Activated CD8-positive, alpha-beta T cell treated with anti-CD3 and anti-CD28 coated beads for 36 hours (primary cell): ENCODE measurements at regions not wholly inside any gene's neighbourhood (a gene's known extent, or its start where the extent isn't known, plus 50 kb on each side); places are given as distances from the start of the nearest gene placed in this dataset.

Experiments used
- ATAC-seq: fragments of 200-7000 bp; cut with Tn5 transposase; one replicate; pipeline ENCODE4 v1.10.0; 2021; ENCODE audit warnings: mild to moderate bottlenecking, moderate library complexity
- CTCF ChIA-PET: fragments of 350-600 bp; sonication (Branson Sonifier 250); formaldehyde crosslinking; loops from one replicate; lab custom pipeline; 2021; ENCODE audit warnings: antibody characterized with exemption; lab: Charles Lee
- POLR2A ChIA-PET: fragments of 350-600 bp; sonication (Branson Sonifier 250); formaldehyde crosslinking; loops from one replicate; lab custom pipeline; 2021; ENCODE audit warnings: antibody characterized with exemption; lab: Charles Lee
- DNase-seq: peaks from one replicate; pipeline ENCODE4 v3.0.0-alpha.2; 2020
- H3K27ac Mint-ChIP-seq: one replicate; pipeline ENCODE4 v1.8.0; 2021; ENCODE audit warnings: mild to moderate bottlenecking, mixed read lengths
- H3K27me3 Mint-ChIP-seq: one replicate; pipeline ENCODE4 v1.8.0; 2021; ENCODE audit warnings: mixed read lengths
- H3K36me3 Mint-ChIP-seq: one replicate; pipeline ENCODE4 v1.8.0; 2021; ENCODE audit warnings: low read depth, mixed read lengths
- H3K4me1 Mint-ChIP-seq: one replicate; pipeline ENCODE4 v1.8.0; 2021; ENCODE audit warnings: low read depth, mixed read lengths
- H3K4me3 Mint-ChIP-seq: one replicate; pipeline ENCODE4 v1.8.0; 2021; ENCODE audit warnings: mild to moderate bottlenecking, moderate library complexity, mixed read lengths
- H3K9me3 Mint-ChIP-seq: one replicate; pipeline ENCODE4 v1.8.0; 2021; ENCODE audit warnings: mixed read lengths
- intact Hi-C: fragments of 100-400 bp; cut with micrococcal nuclease; formaldehyde crosslinking; loops from one replicate; pipeline ENCODE4 v1.10.0; 2022
- TF ChIP-seq, protein P1 (sequence below): fragments of 200-600 bp; IDR thresholded peaks from one replicate; pipeline ENCODE4 v1.8.0; 2022; ENCODE audit warnings: antibody characterized with exemption, mild to moderate bottlenecking

- no peaks in the 10 kb centered on the region for H3K9me3 Mint-ChIP-seq
- ATAC-seq (no peak), DNase-seq (no peak)
- peaks cover 1% of the 10 kb centered on the region for H3K27me3 Mint-ChIP-seq
- no peak overlapping the region for H3K4me3 Mint-ChIP-seq
- intact Hi-C loops = no loop called here
- H3K4me1 Mint-ChIP-seq = no peaks in the 10 kb centered on the region
- ChIA-PET CTCF (no interaction called here), POLR2A (interaction anchor here (0.6 to 1.0 kb wide), 2 partner anchors 37 to 201 kb away, joined by 3 read pairs; no protein-coding TSS in a partner anchor)
- H3K36me3 Mint-ChIP-seq = no peaks in the 10 kb centered on the region
- H3K27ac Mint-ChIP-seq = no peak overlapping the region
- TF ChIP-seq, protein P1, sequence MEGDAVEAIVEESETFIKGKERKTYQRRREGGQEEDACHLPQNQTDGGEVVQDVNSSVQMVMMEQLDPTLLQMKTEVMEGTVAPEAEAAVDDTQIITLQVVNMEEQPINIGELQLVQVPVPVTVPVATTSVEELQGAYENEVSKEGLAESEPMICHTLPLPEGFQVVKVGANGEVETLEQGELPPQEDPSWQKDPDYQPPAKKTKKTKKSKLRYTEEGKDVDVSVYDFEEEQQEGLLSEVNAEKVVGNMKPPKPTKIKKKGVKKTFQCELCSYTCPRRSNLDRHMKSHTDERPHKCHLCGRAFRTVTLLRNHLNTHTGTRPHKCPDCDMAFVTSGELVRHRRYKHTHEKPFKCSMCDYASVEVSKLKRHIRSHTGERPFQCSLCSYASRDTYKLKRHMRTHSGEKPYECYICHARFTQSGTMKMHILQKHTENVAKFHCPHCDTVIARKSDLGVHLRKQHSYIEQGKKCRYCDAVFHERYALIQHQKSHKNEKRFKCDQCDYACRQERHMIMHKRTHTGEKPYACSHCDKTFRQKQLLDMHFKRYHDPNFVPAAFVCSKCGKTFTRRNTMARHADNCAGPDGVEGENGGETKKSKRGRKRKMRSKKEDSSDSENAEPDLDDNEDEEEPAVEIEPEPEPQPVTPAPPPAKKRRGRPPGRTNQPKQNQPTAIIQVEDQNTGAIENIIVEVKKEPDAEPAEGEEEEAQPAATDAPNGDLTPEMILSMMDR = no peak
Measured at GRCh38 chr13:110012102-110012739, 225.8 kb upstream of the IRS2 start.

DNA sequence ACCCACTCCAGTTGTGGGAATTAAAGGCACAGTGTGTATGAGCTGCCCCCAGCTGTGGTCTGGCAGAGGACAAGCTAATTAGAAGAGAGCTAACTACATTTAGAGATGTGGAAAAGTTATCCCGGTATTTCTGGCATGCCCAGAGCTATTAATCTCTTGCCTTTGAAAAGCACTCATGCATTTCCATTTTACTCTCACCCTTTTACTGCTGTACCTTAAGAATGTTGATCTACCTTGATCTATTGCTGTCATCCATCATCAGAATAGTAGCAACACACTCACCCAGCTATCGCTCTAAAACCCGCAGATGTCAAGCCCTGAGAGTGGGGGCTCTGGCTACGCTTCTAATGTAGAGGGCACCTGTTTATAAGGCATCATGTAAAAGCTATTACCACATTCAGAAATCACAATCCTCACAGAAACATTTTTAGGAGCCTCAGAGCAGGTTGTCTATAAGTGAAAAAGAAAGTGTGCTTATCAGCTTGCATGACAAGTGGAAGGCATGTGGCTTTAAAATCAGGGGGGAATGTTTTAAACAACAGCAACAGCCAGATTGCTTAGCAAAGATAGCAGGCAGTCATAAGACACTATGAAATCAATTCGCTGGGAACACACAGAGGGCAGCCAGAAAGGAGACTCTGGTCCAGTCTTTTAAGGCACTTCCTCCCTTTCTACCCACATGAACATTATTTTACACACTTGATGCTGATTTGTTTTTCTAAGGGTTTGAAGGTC, 224.2 kb upstream of the IRS2 start:
- intact Hi-C loops = no loop called here

GRCh38 chr13:110008816-110009215, 222.4 kb upstream of the IRS2 start:
- no peak for ATAC-seq
- no peak overlapping the region for H3K27ac Mint-ChIP-seq
- TF ChIP-seq, protein P1 = no peak
- H3K4me1 Mint-ChIP-seq = no peaks in the 10 kb centered on the region
- CTCF ChIA-PET = no interaction called here
- intact Hi-C loops = no loop called here
- no peaks in the 10 kb centered on the region for H3K9me3 Mint-ChIP-seq
- DNase-seq = no peak
- H3K36me3 Mint-ChIP-seq = no peaks in the 10 kb centered on the region
- POLR2A ChIA-PET = no interaction called here
- peaks cover 1% of the 10 kb centered on the region for H3K27me3 Mint-ChIP-seq
- no peak overlapping the region for H3K4me3 Mint-ChIP-seq

More for the DNA sequence above, 224.2 kb upstream of the IRS2 start:
- POLR2A ChIA-PET = no interaction called here
- Mint-ChIP-seq H3K27ac (no peak overlapping the region), H3K27me3 (peaks cover 1% of the 10 kb centered on the region), H3K9me3 (no peaks in the 10 kb centered on the region), H3K36me3 (no peaks in the 10 kb centered on the region), H3K4me1 (no peaks in the 10 kb centered on the region), H3K4me3 (no peak overlapping the region)
- CTCF ChIA-PET = interaction anchor here (1.7 kb wide), 1 partner anchor 25 kb away, joined by 3 read pairs; no protein-coding TSS in a partner anchor
- no peak for DNase-seq
- no peak for ATAC-seq
- TF ChIP-seq, protein P1 = no peak

- no peaks in the 10 kb centered on the region for H3K9me3 Mint-ChIP-seq
- H3K27me3 Mint-ChIP-seq = no peaks in the 10 kb centered on the region
- POLR2A ChIA-PET = no interaction called here
Measured at GRCh38 chr13:110006304-110006703, 219.9 kb upstream of the IRS2 start.

GRCh38 chr13:110005563-110005962, 219.2 kb upstream of the IRS2 start:
- ChIA-PET POLR2A (no interaction called here), CTCF (no interaction called here)
- no peaks in the 10 kb centered on the region for H3K27me3 Mint-ChIP-seq
- no peak overlapping the region for H3K4me3 Mint-ChIP-seq
- ATAC-seq (no peak), DNase-seq (no peak)
- no peaks in the 10 kb centered on the region for H3K4me1 Mint-ChIP-seq
- no peaks in the 10 kb centered on the region for H3K9me3 Mint-ChIP-seq
- TF ChIP-seq, protein P1 = no peak
- intact Hi-C loops = no loop called here
- H3K27ac Mint-ChIP-seq = no peak overlapping the region
- no peaks in the 10 kb centered on the region for H3K36me3 Mint-ChIP-seq

More at GRCh38 chr13:110006304-110006703, 219.9 kb upstream of the IRS2 start:
- intact Hi-C loops = no loop called here
- Mint-ChIP-seq H3K4me3 (no peak overlapping the region), H3K36me3 (no peaks in the 10 kb centered on the region), H3K4me1 (no peaks in the 10 kb centered on the region), H3K27ac (no peak overlapping the region)
- CTCF ChIA-PET = no interaction called here
- TF ChIP-seq, protein P1 = no peak
- ATAC-seq = no peak
- DNase-seq = no peak
